Stimulated activated memory B cell treated with anti-CD40 and anti-IgM and Interleukin-4, amounts not matched to agents 10 μg/mL and 1 μg/mL and 100 μg/mL, for 72 hours (primary cell): ENCODE measurements at regions not wholly inside any gene's neighbourhood (a gene's known extent, or its start where the extent isn't known, plus 50 kb on each side); places are given as distances from the start of the nearest gene placed in this dataset.
"Not testable (repeated sequence)": the region's sequence is repeated elsewhere in the genome, so short reads cannot be mapped to it uniquely, and the experiment has no call there.

Source experiments
- ATAC-seq: fragments of 150-1000 bp; cut with Tn5 transposase; 2 replicates; pipeline ENCODE4 v1.10.0; 2021
- H3K27ac Mint-ChIP-seq: one replicate; pipeline ENCODE4 v1.8.0; 2022; ENCODE audit warnings: mild to moderate bottlenecking, mixed read lengths
- H3K27me3 Mint-ChIP-seq: one replicate; pipeline ENCODE4 v1.8.0; 2022; ENCODE audit warnings: mixed read lengths
- H3K36me3 Mint-ChIP-seq: one replicate; pipeline ENCODE4 v1.8.0; 2022; ENCODE audit warnings: mixed read lengths
- H3K4me1 Mint-ChIP-seq: one replicate; pipeline ENCODE4 v1.8.0; 2022; ENCODE audit warnings: mixed read lengths
- H3K4me3 Mint-ChIP-seq: one replicate; pipeline ENCODE4 v1.8.0; 2022; ENCODE audit warnings: mild to moderate bottlenecking, moderate library complexity, mixed read lengths
- H3K9me3 Mint-ChIP-seq: one replicate; pipeline ENCODE4 v1.8.0; 2022; ENCODE audit warnings: mixed read lengths

GRCh38 chr4:62470421-62470983 lies 1270.4 kb downstream of the ADGRL3 start:
- no peak for ATAC-seq
- Mint-ChIP-seq H3K36me3 (no peaks in the 10 kb centered on the region), H3K9me3 (peaks cover 2% of the 10 kb centered on the region), H3K27me3 (no peaks in the 10 kb centered on the region), H3K4me3 (no peak overlapping the region), H3K27ac (no peak overlapping the region), H3K4me1 (no peaks in the 10 kb centered on the region)

GRCh38 chr4:62470020-62470419 lies 1269.9 kb downstream of the ADGRL3 start:
- Mint-ChIP-seq H3K9me3 (peaks cover 2% of the 10 kb centered on the region), H3K4me3 (no peak overlapping the region), H3K27ac (no peak overlapping the region), H3K27me3 (no peaks in the 10 kb centered on the region), H3K4me1 (no peaks in the 10 kb centered on the region), H3K36me3 (no peaks in the 10 kb centered on the region)
- no peak for ATAC-seq

GRCh38 chr4:62461961-62462360 lies 1261.8 kb downstream of the ADGRL3 start:
- no peak for ATAC-seq
- no peak overlapping the region for H3K4me3 Mint-ChIP-seq
- H3K36me3 Mint-ChIP-seq: no peaks in the 10 kb centered on the region
- peaks cover 4% of the 10 kb centered on the region for H3K9me3 Mint-ChIP-seq
- no peaks in the 10 kb centered on the region for H3K4me1 Mint-ChIP-seq
- H3K27ac Mint-ChIP-seq: no peak overlapping the region
- H3K27me3 Mint-ChIP-seq: no peaks in the 10 kb centered on the region

GRCh38 chr4:62460329-62460728 lies 1260.2 kb downstream of the ADGRL3 start:
- Mint-ChIP-seq H3K4me1 (no peaks in the 10 kb centered on the region), H3K4me3 (no peak overlapping the region), H3K27ac (no peak overlapping the region), H3K27me3 (no peaks in the 10 kb centered on the region), H3K36me3 (no peaks in the 10 kb centered on the region), H3K9me3 (peaks cover 4% of the 10 kb centered on the region)
- ATAC-seq: no peak

GRCh38 chr4:62457356-62457755 lies 1257.2 kb downstream of the ADGRL3 start:
- Mint-ChIP-seq H3K27ac (no peak overlapping the region), H3K4me3 (no peak overlapping the region), H3K9me3 (peaks cover 4% of the 10 kb centered on the region), H3K27me3 (no peaks in the 10 kb centered on the region), H3K4me1 (no peaks in the 10 kb centered on the region), H3K36me3 (no peaks in the 10 kb centered on the region)
- ATAC-seq: no peak

GRCh38 chr4:62455871-62456270 lies 1255.7 kb downstream of the ADGRL3 start:
- Mint-ChIP-seq H3K9me3 (peaks cover 4% of the 10 kb centered on the region), H3K36me3 (no peaks in the 10 kb centered on the region), H3K4me3 (no peak overlapping the region), H3K27ac (no peak overlapping the region), H3K27me3 (no peaks in the 10 kb centered on the region), H3K4me1 (no peaks in the 10 kb centered on the region)
- ATAC-seq: no peak

GRCh38 chr4:62454535-62454934 lies 1254.4 kb downstream of the ADGRL3 start:
- Mint-ChIP-seq H3K9me3 (no peaks in the 10 kb centered on the region), H3K4me1 (no peaks in the 10 kb centered on the region), H3K27me3 (no peaks in the 10 kb centered on the region), H3K36me3 (no peaks in the 10 kb centered on the region), H3K27ac (no peak overlapping the region), H3K4me3 (no peak overlapping the region)
- ATAC-seq: no peak

GRCh38 chr4:62450740-62451139 lies 1250.6 kb downstream of the ADGRL3 start:
- ATAC-seq: no peak
- no peaks in the 10 kb centered on the region for H3K4me1 Mint-ChIP-seq
- no peaks in the 10 kb centered on the region for H3K27me3 Mint-ChIP-seq
- no peak overlapping the region for H3K4me3 Mint-ChIP-seq
- no peaks in the 10 kb centered on the region for H3K36me3 Mint-ChIP-seq
- no peak overlapping the region for H3K27ac Mint-ChIP-seq
- no peaks in the 10 kb centered on the region for H3K9me3 Mint-ChIP-seq

- no peak overlapping the region for H3K4me3 Mint-ChIP-seq
- no peaks in the 10 kb centered on the region for H3K9me3 Mint-ChIP-seq
- ATAC-seq: no peak
- H3K4me1 Mint-ChIP-seq: no peaks in the 10 kb centered on the region
- H3K27me3 Mint-ChIP-seq: no peaks in the 10 kb centered on the region
- no peak overlapping the region for H3K27ac Mint-ChIP-seq
- no peaks in the 10 kb centered on the region for H3K36me3 Mint-ChIP-seq
Observed at GRCh38 chr4:62449538-62449937, 1249.4 kb downstream of the ADGRL3 start.

- Mint-ChIP-seq H3K36me3 (no peaks in the 10 kb centered on the region), H3K27me3 (no peaks in the 10 kb centered on the region), H3K27ac (no peak overlapping the region), H3K4me1 (no peaks in the 10 kb centered on the region), H3K4me3 (no peak overlapping the region), H3K9me3 (no peaks in the 10 kb centered on the region)
- no peak for ATAC-seq
Observed at GRCh38 chr4:62448911-62449310, 1248.8 kb downstream of the ADGRL3 start.

- Mint-ChIP-seq H3K27ac (no peak overlapping the region), H3K9me3 (peaks cover 17% of the 10 kb centered on the region), H3K4me1 (no peaks in the 10 kb centered on the region), H3K27me3 (no peaks in the 10 kb centered on the region), H3K36me3 (no peaks in the 10 kb centered on the region), H3K4me3 (no peak overlapping the region)
- ATAC-seq: no peak
Observed at GRCh38 chr4:62439051-62439450, 1238.9 kb downstream of the ADGRL3 start.

- H3K4me3 Mint-ChIP-seq: no peak overlapping the region
- no peaks in the 10 kb centered on the region for H3K27me3 Mint-ChIP-seq
- ATAC-seq: no peak
- H3K9me3 Mint-ChIP-seq: peaks cover 8% of the 10 kb centered on the region
- H3K36me3 Mint-ChIP-seq: no peaks in the 10 kb centered on the region
- no peak overlapping the region for H3K27ac Mint-ChIP-seq
- H3K4me1 Mint-ChIP-seq: no peaks in the 10 kb centered on the region
Observed at GRCh38 chr4:62434921-62435320, 1234.8 kb downstream of the ADGRL3 start.

- not testable (repeated sequence) for ATAC-seq, H3K27me3 Mint-ChIP-seq, H3K4me1 Mint-ChIP-seq, H3K27ac Mint-ChIP-seq, H3K4me3 Mint-ChIP-seq, H3K36me3 Mint-ChIP-seq
- H3K9me3 Mint-ChIP-seq: peaks cover 11% of the 10 kb centered on the region
Observed at GRCh38 chr4:62431513-62432231, 1231.5 kb downstream of the ADGRL3 start.

- H3K36me3 Mint-ChIP-seq: no peaks in the 10 kb centered on the region
- H3K4me3 Mint-ChIP-seq: no peak overlapping the region
- no peak for ATAC-seq
- H3K9me3 Mint-ChIP-seq: peaks cover 7% of the 10 kb centered on the region
- H3K4me1 Mint-ChIP-seq: no peaks in the 10 kb centered on the region
- H3K27me3 Mint-ChIP-seq: no peaks in the 10 kb centered on the region
- no peak overlapping the region for H3K27ac Mint-ChIP-seq
Observed at GRCh38 chr4:62429297-62429696, 1229.2 kb downstream of the ADGRL3 start.

- no peak overlapping the region for H3K4me3 Mint-ChIP-seq
- H3K36me3 Mint-ChIP-seq: no peaks in the 10 kb centered on the region
- H3K27me3 Mint-ChIP-seq: no peaks in the 10 kb centered on the region
- H3K9me3 Mint-ChIP-seq: peaks cover 5% of the 10 kb centered on the region
- no peak overlapping the region for H3K27ac Mint-ChIP-seq
- H3K4me1 Mint-ChIP-seq: no peaks in the 10 kb centered on the region
- no peak for ATAC-seq
Observed at GRCh38 chr4:62415256-62415655, 1215.1 kb downstream of the ADGRL3 start.

- Mint-ChIP-seq H3K4me3 (no peak overlapping the region), H3K4me1 (no peaks in the 10 kb centered on the region), H3K36me3 (no peaks in the 10 kb centered on the region), H3K9me3 (peaks cover 8% of the 10 kb centered on the region), H3K27me3 (no peaks in the 10 kb centered on the region), H3K27ac (no peak overlapping the region)
- no peak for ATAC-seq
Observed at GRCh38 chr4:62414563-62414962, 1214.4 kb downstream of the ADGRL3 start.
